Panc1 (cell line): ENCODE measurements at regions not wholly inside any gene's neighbourhood (a gene's known extent, or its start where the extent isn't known, plus 50 kb on each side); places are given as distances from the start of the nearest gene placed in this dataset.

ENCODE experiments used
- ATAC-seq: fragments of 200-7000 bp; cut with Tn5 transposase; 2 replicates; pipeline ENCODE4 v1.9.1; 2020; ENCODE audit warnings: mild to moderate bottlenecking, moderate library complexity
- BruUV-seq: library from RNA; stranded (reverse); fragments of 400-500 nt; replicated peaks from 2 replicates; lab custom pipeline; 2021; lab: Mats Ljungman, UMichigan
- CTCF ChIA-PET: fragments of 300-600 bp; sonication (Branson Sonifier 250); formaldehyde crosslinking; loops from one replicate; lab custom pipeline; 2022; ENCODE audit warnings: antibody characterized with exemption; lab: Charles Lee
- POLR2A ChIA-PET: fragments of 300-600 bp; sonication (Branson Sonifier 250); formaldehyde crosslinking; loops from one replicate; lab custom pipeline; 2022; ENCODE audit warnings: antibody characterized with exemption; lab: Charles Lee
- DNase-seq: peaks from one replicate; pipeline ENCODE4 v3.0.0-alpha.2; 2010; ENCODE audit warnings: low read depth, low spot score
- H3K27ac ChIP-seq: 2 replicates; pipeline ENCODE4 v1.5.1; 2011; ENCODE audit warnings: mild to moderate bottlenecking, low read length, inconsistent platforms
- H3K27me3 ChIP-seq: fragments of 200-500 bp; sonication (Bioruptor generic); 2 replicates; pipeline ENCODE4 v1.6.0; 2014; ENCODE audit warnings: low read length, inconsistent platforms; ENCODE audit not compliant: control insufficient read depth, insufficient read depth
- H3K36me3 ChIP-seq: fragments of 200-500 bp; sonication (Bioruptor generic); 2 replicates; pipeline ENCODE4 v1.5.1; 2014; ENCODE audit warnings: inconsistent platforms, mild to moderate bottlenecking, low read length, moderate library complexity; ENCODE audit not compliant: control insufficient read depth, insufficient read depth
- H3K4me1 ChIP-seq: 2 replicates; pipeline ENCODE4 v1.5.1; 2011; ENCODE audit warnings: inconsistent platforms, mild to moderate bottlenecking, low read length, moderate library complexity; ENCODE audit not compliant: control insufficient read depth, insufficient read depth
- H3K4me3 ChIP-seq, 2 experiments: 2 replicates each; pipeline ENCODE4 v1.5.1; 2011 to 2012; ENCODE audit warnings: low read depth in 2 of 2, low read length in 2 of 2, mild to moderate bottlenecking in 2 of 2, inconsistent platforms in 1 of 2, moderate library complexity in 1 of 2
- H3K9me3 ChIP-seq: fragments of 200-500 bp; sonication (Bioruptor generic); 2 replicates; pipeline ENCODE4 v1.5.1; 2014; ENCODE audit warnings: low read depth, mild to moderate bottlenecking, inconsistent platforms, low read length, moderate library complexity; ENCODE audit not compliant: control insufficient read depth, insufficient read depth
- POLR2AphosphoS5 ChIP-seq: IDR thresholded peaks from 2 replicates; pipeline ENCODE4 v1.6.1; 2012; ENCODE audit warnings: mild to moderate bottlenecking, low read depth, low read length, moderate library complexity
- SIN3A ChIP-seq: IDR thresholded peaks from 2 replicates; pipeline ENCODE4 v1.6.1; 2012; ENCODE audit warnings: low read depth, mild to moderate bottlenecking, low read length, moderate library complexity, borderline replicate concordance; ENCODE audit not compliant: insufficient read depth
- TCF7L2 ChIP-seq: IDR thresholded peaks from 2 replicates; pipeline ENCODE4 v1.6.1; 2011; ENCODE audit warnings: mild to moderate bottlenecking, low read depth, low read length, inconsistent platforms
- in situ Hi-C: cut with HindIII; loops from 2 replicates; pipeline ENCODE4 v1.10.0; 2016; ENCODE audit warnings: low sequenced_read_pairs, low pct_unique_long_range_greater_than_20kb
- intact Hi-C: fragments of 100-400 bp; cut with micrococcal nuclease; formaldehyde crosslinking; loops from one replicate; pipeline ENCODE4 v1.10.0; 2022; ENCODE audit not compliant: unreplicated experiment
- TF ChIP-seq, protein P1 (sequence below): fragments of 450-650 bp; IDR thresholded peaks from 2 replicates; pipeline ENCODE4 v1.5.1; 2017; ENCODE audit warnings: mild to moderate bottlenecking
- TF ChIP-seq, protein P2 (sequence below), 2 experiments: IDR thresholded peaks; 2 replicates each; pipeline ENCODE4 v1.6.1; 2011 to 2012; ENCODE audit warnings: low read depth in 2 of 2, control low read depth in 1 of 2, low read length in 1 of 2, mild to moderate bottlenecking in 1 of 2, moderate library complexity in 1 of 2; ENCODE audit not compliant: insufficient read depth in 1 of 2

DNA sequence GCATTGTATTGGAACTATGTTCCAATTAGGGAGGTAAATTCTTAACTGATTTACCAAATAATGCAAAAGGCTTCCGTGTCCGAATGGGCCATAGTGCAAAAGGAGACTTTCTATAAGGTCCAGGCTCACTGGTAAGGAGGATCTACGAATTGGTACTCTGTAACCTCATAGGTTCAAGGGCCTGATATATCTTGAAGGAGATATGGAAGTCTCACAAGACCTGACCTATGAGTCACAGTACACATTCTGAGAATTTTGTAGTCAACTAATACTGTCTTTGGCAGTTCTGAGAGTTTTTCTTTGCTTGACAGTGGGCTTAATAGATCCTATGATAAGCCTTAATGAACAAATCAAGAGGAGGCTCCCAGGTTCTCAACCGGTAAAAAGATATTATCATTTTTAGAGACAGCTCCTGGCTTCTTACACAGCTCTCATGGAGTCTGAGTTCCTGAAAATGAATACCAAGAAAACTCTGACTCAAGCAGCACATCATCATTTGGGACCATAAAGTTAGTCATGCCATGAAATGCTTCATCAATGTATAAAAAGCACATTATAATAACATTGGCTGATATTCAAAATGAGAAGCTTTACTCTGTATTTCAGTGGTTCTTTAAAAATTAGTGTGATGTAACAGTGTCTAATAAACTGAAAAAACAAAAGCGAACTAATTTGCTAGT is 1275.2 kb upstream of the CRIM1 start:
- intact Hi-C loops (no loop called here), in situ Hi-C loops (no loop called here)
- DNase-seq = peak; percentile 72
- Histone ChIP-seq H3K4me3 (no peak overlapping the region), H3K27ac (no peak overlapping the region), H3K27me3 (no peaks in the 10 kb centered on the region), H3K9me3 (0 out of 2 replicates have a peak, but pooled peaks cover 3% of the 10 kb centered on the region), H3K4me1 (no peaks in the 10 kb centered on the region), H3K36me3 (no peaks in the 10 kb centered on the region)
- ATAC-seq = no peak
- TF ChIP-seq, protein P1, sequence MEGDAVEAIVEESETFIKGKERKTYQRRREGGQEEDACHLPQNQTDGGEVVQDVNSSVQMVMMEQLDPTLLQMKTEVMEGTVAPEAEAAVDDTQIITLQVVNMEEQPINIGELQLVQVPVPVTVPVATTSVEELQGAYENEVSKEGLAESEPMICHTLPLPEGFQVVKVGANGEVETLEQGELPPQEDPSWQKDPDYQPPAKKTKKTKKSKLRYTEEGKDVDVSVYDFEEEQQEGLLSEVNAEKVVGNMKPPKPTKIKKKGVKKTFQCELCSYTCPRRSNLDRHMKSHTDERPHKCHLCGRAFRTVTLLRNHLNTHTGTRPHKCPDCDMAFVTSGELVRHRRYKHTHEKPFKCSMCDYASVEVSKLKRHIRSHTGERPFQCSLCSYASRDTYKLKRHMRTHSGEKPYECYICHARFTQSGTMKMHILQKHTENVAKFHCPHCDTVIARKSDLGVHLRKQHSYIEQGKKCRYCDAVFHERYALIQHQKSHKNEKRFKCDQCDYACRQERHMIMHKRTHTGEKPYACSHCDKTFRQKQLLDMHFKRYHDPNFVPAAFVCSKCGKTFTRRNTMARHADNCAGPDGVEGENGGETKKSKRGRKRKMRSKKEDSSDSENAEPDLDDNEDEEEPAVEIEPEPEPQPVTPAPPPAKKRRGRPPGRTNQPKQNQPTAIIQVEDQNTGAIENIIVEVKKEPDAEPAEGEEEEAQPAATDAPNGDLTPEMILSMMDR = no peak
- TF ChIP-seq SIN3A (no peak), TCF7L2 (no peak), POLR2AphosphoS5 (no peak)
- TF ChIP-seq, protein P2, sequence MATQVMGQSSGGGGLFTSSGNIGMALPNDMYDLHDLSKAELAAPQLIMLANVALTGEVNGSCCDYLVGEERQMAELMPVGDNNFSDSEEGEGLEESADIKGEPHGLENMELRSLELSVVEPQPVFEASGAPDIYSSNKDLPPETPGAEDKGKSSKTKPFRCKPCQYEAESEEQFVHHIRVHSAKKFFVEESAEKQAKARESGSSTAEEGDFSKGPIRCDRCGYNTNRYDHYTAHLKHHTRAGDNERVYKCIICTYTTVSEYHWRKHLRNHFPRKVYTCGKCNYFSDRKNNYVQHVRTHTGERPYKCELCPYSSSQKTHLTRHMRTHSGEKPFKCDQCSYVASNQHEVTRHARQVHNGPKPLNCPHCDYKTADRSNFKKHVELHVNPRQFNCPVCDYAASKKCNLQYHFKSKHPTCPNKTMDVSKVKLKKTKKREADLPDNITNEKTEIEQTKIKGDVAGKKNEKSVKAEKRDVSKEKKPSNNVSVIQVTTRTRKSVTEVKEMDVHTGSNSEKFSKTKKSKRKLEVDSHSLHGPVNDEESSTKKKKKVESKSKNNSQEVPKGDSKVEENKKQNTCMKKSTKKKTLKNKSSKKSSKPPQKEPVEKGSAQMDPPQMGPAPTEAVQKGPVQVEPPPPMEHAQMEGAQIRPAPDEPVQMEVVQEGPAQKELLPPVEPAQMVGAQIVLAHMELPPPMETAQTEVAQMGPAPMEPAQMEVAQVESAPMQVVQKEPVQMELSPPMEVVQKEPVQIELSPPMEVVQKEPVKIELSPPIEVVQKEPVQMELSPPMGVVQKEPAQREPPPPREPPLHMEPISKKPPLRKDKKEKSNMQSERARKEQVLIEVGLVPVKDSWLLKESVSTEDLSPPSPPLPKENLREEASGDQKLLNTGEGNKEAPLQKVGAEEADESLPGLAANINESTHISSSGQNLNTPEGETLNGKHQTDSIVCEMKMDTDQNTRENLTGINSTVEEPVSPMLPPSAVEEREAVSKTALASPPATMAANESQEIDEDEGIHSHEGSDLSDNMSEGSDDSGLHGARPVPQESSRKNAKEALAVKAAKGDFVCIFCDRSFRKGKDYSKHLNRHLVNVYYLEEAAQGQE (IDR thresholded peaks at IDR 0.05; ENCODE audit: insufficient read depth in 1 of 2, low read depth in 2 of 2, low read length in 1 of 2) = no peak
- ChIA-PET CTCF (no interaction called here), POLR2A (no interaction called here)
- BruUV-seq = no TSS peak

DNA sequence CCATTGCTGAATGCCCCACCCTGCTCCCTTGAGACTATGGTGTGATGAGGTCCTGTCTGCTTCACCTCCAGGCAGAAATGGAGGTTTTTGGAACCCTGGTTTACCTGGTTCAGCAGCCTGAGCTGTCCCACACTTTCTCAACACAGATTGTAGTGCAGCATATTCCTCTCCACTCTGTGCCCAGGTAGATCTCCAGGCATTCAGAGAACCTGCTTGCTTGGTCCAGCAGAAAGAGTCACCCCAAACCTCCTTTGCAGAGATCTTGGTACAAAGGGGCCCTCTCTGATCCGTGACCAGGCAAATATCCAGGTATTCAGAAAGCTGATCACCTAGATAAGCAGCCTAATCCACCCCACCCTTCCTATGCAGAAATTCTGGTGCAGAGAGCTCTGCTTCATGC is 1288.2 kb upstream of the CRIM1 start:
- TF ChIP-seq, protein P1 = no peak
- TF ChIP-seq, protein P2 (IDR thresholded peaks at IDR 0.05; ENCODE audit: insufficient read depth in 1 of 2, low read depth in 2 of 2, low read length in 1 of 2) = no peak
- TF ChIP-seq SIN3A = no peak
- no peak for TF ChIP-seq POLR2AphosphoS5
- no peak for TF ChIP-seq TCF7L2
- ChIA-PET CTCF (no interaction called here), POLR2A (no interaction called here)
- Histone ChIP-seq H3K4me3 (no peak overlapping the region), H3K9me3 (no peaks in the 10 kb centered on the region), H3K36me3 (no peaks in the 10 kb centered on the region), H3K4me1 (no peaks in the 10 kb centered on the region), H3K27me3 (no peaks in the 10 kb centered on the region), H3K27ac (no peak overlapping the region)
- BruUV-seq = no TSS peak
- no peak for DNase-seq
- ATAC-seq = no peak
- intact Hi-C loops = no loop called here
- in situ Hi-C loops = no loop called here
